Smooth muscle cell (in vitro differentiated cells): ENCODE measurements at regions not wholly inside any gene's neighbourhood (a gene's known extent, or its start where the extent isn't known, plus 50 kb on each side); places are given as distances from the start of the nearest gene placed in this dataset.

ENCODE experiments used
- DNase-seq: peaks from one replicate; lab custom pipeline; 2025; ENCODE audit not compliant: unreplicated experiment; lab: John Stamatoyannopoulos, UW
- H2AFZ ChIP-seq: fragments of 200-600 bp; sonication (generic); 2 replicates; pipeline ENCODE4 v1.6.0; 2016; ENCODE audit warnings: antibody characterized with exemption, low read depth, mild to moderate bottlenecking
- H3F3A ChIP-seq: fragments of 200-600 bp; sonication (generic); 2 replicates; pipeline ENCODE4 v1.6.0; 2017; ENCODE audit warnings: antibody characterized with exemption, low read depth
- H3K27ac ChIP-seq: fragments of 200-600 bp; sonication (generic); 2 replicates; pipeline ENCODE4 v1.5.1; 2016; ENCODE audit warnings: low read depth, mild to moderate bottlenecking
- H3K27me3 ChIP-seq: fragments of 200-600 bp; sonication (generic); 2 replicates; pipeline ENCODE4 v1.6.1; 2016; ENCODE audit warnings: low read depth, mild to moderate bottlenecking
- H3K36me3 ChIP-seq: fragments of 200-600 bp; sonication (generic); 2 replicates; pipeline ENCODE4 v1.5.1; 2016; ENCODE audit warnings: low read depth
- H3K4me1 ChIP-seq: fragments of 200-600 bp; sonication (generic); 2 replicates; pipeline ENCODE4 v1.5.1; 2016; ENCODE audit warnings: low read depth
- H3K4me2 ChIP-seq: fragments of 200-600 bp; sonication (generic); 2 replicates; pipeline ENCODE4 v1.6.0; 2016; ENCODE audit warnings: mild to moderate bottlenecking
- H3K4me3 ChIP-seq: fragments of 200-600 bp; sonication (generic); 2 replicates; pipeline ENCODE4 v1.5.1; 2016; ENCODE audit warnings: mild to moderate bottlenecking
- H3K79me2 ChIP-seq: fragments of 200-600 bp; sonication (generic); 2 replicates; pipeline ENCODE4 v1.6.0; 2016; ENCODE audit warnings: low read depth, mild to moderate bottlenecking
- H3K9ac ChIP-seq: fragments of 200-600 bp; sonication (generic); 2 replicates; pipeline ENCODE4 v1.6.0; 2016; ENCODE audit warnings: low read depth
- H3K9me3 ChIP-seq: fragments of 200-600 bp; sonication (generic); replicated peaks from 2 replicates; pipeline ENCODE4 v1.5.1; 2016; ENCODE audit warnings: low read depth
- H4K20me1 ChIP-seq: fragments of 200-600 bp; sonication (generic); 2 replicates; pipeline ENCODE4 v1.6.0; 2016; ENCODE audit warnings: low read depth
- WGBS: methylation state at CpG from one replicate; pipeline ENCODE4 v1.1.7; 2016; ENCODE audit warnings: low lambda C conversion rate; 5-methylcytosine and 5-hydroxymethylcytosine counted together
- TF ChIP-seq, protein P1 (sequence below): fragments of 200-600 bp; sonication (generic); IDR thresholded peaks from 2 replicates; pipeline ENCODE4 v1.5.1; 2017; ENCODE audit warnings: borderline replicate concordance, mild to moderate bottlenecking, antibody characterized with exemption; ENCODE audit not compliant: insufficient read depth, poor library complexity, severe bottlenecking

DNA sequence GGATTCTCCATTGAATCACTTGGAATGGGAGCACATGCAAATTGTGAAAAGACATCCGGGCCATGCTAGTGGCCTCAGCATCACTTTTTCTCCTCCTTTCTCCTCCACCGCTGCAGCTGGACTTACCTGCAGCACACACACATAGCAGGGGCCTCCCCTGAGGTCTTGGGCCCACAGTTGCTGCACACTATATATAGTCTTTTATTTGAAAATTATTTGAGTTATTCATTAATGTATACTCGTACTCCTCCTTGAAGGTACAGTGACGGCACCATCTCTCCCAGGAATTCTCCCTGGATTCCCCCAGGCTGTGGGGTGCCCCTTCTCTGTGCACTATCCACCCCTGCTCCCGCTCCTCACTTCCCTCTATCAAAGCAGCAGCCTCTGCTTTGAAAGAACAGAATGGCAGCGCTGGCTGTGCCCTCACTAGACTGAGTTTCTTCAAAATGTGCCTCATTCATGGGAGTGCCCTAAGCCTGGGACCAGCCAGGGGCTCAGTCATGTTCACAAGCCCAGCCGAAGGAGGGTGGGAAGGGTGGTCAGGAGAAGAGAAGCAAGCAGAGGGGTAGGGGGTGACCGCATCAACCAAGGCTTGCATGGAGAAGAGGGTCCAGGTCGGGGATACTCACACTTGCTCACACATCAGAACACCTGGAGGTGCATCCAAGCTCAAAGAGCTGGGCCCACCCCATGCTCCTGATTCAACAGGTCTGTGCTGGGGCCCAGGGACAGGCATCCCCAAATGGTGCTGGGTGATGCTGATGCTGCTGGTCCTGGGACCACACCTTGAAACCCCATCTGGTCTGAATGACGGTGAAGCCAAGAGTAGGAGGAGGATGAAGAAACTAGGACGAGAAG, 156.2 kb upstream of the ZMIZ1 start:
- Histone ChIP-seq H3F3A (no peaks in the 10 kb centered on the region), H3K36me3 (no peaks in the 10 kb centered on the region), H3K9me3 (no peaks in the 10 kb centered on the region), H3K27me3 (no peaks in the 10 kb centered on the region), H3K27ac (no peak overlapping the region), H3K4me2 (no peak overlapping the region), H3K79me2 (no peaks in the 10 kb centered on the region), H2AFZ (no peak overlapping the region), H3K9ac (no peak overlapping the region), H3K4me3 (no peak overlapping the region), H3K4me1 (peaks cover 22% of the 10 kb centered on the region), H4K20me1 (no peaks in the 10 kb centered on the region)
- DNase-seq, result no peak
- TF ChIP-seq, protein P1, sequence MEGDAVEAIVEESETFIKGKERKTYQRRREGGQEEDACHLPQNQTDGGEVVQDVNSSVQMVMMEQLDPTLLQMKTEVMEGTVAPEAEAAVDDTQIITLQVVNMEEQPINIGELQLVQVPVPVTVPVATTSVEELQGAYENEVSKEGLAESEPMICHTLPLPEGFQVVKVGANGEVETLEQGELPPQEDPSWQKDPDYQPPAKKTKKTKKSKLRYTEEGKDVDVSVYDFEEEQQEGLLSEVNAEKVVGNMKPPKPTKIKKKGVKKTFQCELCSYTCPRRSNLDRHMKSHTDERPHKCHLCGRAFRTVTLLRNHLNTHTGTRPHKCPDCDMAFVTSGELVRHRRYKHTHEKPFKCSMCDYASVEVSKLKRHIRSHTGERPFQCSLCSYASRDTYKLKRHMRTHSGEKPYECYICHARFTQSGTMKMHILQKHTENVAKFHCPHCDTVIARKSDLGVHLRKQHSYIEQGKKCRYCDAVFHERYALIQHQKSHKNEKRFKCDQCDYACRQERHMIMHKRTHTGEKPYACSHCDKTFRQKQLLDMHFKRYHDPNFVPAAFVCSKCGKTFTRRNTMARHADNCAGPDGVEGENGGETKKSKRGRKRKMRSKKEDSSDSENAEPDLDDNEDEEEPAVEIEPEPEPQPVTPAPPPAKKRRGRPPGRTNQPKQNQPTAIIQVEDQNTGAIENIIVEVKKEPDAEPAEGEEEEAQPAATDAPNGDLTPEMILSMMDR, result no peak
- 88% methylated on average over 11 of the region's 11 CpGs for WGBS

DNA sequence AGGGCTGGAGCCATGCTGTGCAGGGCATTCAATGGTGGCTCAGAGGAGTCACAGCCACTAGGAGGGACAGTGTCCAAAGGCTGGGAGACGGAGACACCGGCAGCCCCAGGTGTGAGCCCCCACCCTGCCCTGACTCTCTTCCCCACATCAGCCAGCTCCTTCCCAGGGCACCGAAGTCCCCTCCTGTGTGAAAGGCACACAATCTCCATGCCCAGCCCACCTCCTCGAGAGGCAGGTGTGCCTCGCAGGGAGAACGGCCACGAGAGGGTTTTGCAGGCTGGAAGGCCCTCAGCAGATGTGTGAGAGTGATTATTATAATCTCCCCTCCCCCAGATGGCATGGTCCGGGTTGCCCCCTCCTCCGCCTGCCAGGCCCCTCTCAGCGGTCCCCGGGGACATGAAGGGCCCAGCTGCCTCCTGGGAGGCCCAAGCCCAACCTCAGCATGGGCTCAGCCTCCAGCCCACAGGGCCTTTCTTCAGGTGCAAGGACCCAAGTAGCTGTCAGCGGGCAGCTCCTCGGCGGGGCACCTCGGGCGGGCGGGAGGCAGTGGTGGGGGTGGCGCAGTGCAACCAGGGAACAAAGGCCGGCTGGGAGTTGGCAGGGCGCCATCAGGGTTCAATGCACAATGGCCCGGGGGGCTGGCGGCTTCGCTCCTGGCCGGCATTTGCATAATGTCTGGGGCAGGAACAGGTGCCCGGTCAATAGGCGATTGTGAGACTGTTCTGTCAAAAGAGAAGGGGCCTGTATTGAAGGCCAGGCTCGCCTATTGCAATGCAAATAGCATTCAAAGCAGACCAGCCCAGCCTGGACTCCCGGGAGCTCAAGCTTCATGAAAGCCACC, 155.3 kb upstream of the ZMIZ1 start:
- H3K9ac ChIP-seq, result no peak overlapping the region

DNA sequence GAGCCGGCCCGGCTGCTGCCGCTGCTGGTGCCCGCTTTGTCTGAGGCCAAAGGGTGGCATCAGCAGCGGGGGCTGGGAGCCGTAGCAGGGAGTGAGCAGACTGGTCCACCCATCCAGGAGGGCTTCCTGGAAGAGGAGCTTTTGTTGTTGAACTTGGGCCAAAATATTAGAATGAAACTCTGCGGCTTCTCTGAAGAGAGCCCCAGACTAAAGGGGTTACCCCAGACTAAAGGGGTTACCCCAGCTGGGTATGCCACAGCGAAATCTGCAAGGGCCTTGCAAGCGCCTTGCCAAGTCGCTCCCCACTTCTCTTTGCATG, 154.7 kb upstream of the ZMIZ1 start:
- Histone ChIP-seq H3K9me3 (no peaks in the 10 kb centered on the region), H3K27ac (no peak overlapping the region), H3K27me3 (no peaks in the 10 kb centered on the region), H3K36me3 (no peaks in the 10 kb centered on the region), H3F3A (no peaks in the 10 kb centered on the region), H3K4me3 (no peak overlapping the region), H2AFZ (no peak overlapping the region), H3K4me1 (peaks cover 22% of the 10 kb centered on the region), H3K9ac (no peak overlapping the region), H4K20me1 (no peaks in the 10 kb centered on the region), H3K79me2 (no peaks in the 10 kb centered on the region), H3K4me2 (no peak overlapping the region)
- WGBS, result 80% methylated on average over 10 of the region's 10 CpGs
- TF ChIP-seq, protein P1, result no peak
- no peak for DNase-seq

More for the DNA sequence above, 155.3 kb upstream of the ZMIZ1 start:
- Histone ChIP-seq H3K27me3 (no peaks in the 10 kb centered on the region), H3K79me2 (no peaks in the 10 kb centered on the region), H3K4me2 (no peak overlapping the region), H2AFZ (no peak overlapping the region), H3K4me3 (no peak overlapping the region), H3K4me1 (peaks cover 22% of the 10 kb centered on the region), H3K27ac (no peak overlapping the region), H3K9me3 (no peaks in the 10 kb centered on the region), H4K20me1 (no peaks in the 10 kb centered on the region), H3K36me3 (no peaks in the 10 kb centered on the region), H3F3A (no peaks in the 10 kb centered on the region)
- TF ChIP-seq, protein P1, result no peak
- 75% methylated on average over 19 of the region's 28 CpGs for WGBS
- DNase-seq, result no peak
